Heart left ventricle (tissue), 16 donors: ENCODE measurements at regions not wholly inside any gene's neighbourhood (a gene's known extent, or its start where the extent isn't known, plus 50 kb on each side); places are given as distances from the start of the nearest gene placed in this dataset.

ENCODE experiments used
- ATAC-seq, 4 donors: fragments of 200-7000 bp; cut with Tn5 transposase; one replicate each; pipeline ENCODE4 v1.9.1; 2020 to 2022; ENCODE audit warnings: moderate library complexity in 4 of 4, mild to moderate bottlenecking in 3 of 4, moderate number of reproducible peaks in 1 of 4
- DNase-seq, 5 donors: peaks; one replicate each; pipeline ENCODE4 v3.0.0-alpha.2; 2020
- H3K27ac ChIP-seq, 12 donors: fragments of 200-600 bp; sonication (generic) in 4 of 12; one replicate each; pipeline versions ENCODE4 v1.5.0 to v1.8.0; 2016 to 2022; ENCODE audit warnings: mild to moderate bottlenecking in 2 of 12
- H3K27me3 ChIP-seq, 9 donors: fragments of 200-600 bp; sonication (generic) in 2 of 9; one replicate each; pipeline versions ENCODE4 v1.5.1 to v1.8.0; 2016 to 2022; ENCODE audit warnings: mild to moderate bottlenecking in 3 of 9
- H3K36me3 ChIP-seq, 9 donors: fragments of 200-600 bp; sonication (generic) in 2 of 9; one replicate each; pipeline versions ENCODE4 v1.5.0 to v1.8.0; 2018 to 2022; ENCODE audit warnings: mild to moderate bottlenecking in 2 of 9
- H3K4me1 ChIP-seq, 12 donors: fragments of 200-600 bp; sonication (generic) in 4 of 12; one replicate each; pipeline versions ENCODE4 v1.5.0 to v1.8.0; 2016 to 2022; ENCODE audit warnings: mild to moderate bottlenecking in 3 of 12
- H3K4me3 ChIP-seq, 12 donors: fragments of 200-600 bp; sonication (generic) in 4 of 12; one replicate each; pipeline versions ENCODE4 v1.5.0 to v1.8.0; 2017 to 2022; ENCODE audit warnings: mild to moderate bottlenecking in 9 of 12, moderate library complexity in 4 of 12
- H3K9me3 ChIP-seq, 12 donors: fragments of 200-600 bp; sonication (generic) in 4 of 12; one replicate each; pipeline versions ENCODE4 v1.5.0 to v1.8.0; 2016 to 2022; ENCODE audit warnings: mild to moderate bottlenecking in 1 of 12
- POLR2A ChIP-seq, 2 donors: fragments of 450-650 bp; IDR thresholded peaks; one replicate each; pipeline ENCODE4 v1.6.1; 2017; ENCODE audit warnings: antibody characterized with exemption in 2 of 2, mild to moderate bottlenecking in 2 of 2, moderate library complexity in 2 of 2
- WGBS, 4 donors: extraction: QIAGEN DNeasy Blood & Tissue Kit in 2 of 4; methylation state at CpG; one replicate each; pipeline versions ENCODE4 v1.1.5 to v1.1.7; 2013 to 2018; 5-methylcytosine and 5-hydroxymethylcytosine counted together
- intact Hi-C, 10 donors: fragments of 100-400 bp; cut with DNase I; formaldehyde crosslinking; loops; one replicate each; pipeline versions ENCODE4 v1.11.1 to v1.14.2; 2022
- TF ChIP-seq, protein P1 (sequence below), 12 donors: fragments of 200-600 bp; sonication (generic) in 4 of 12; IDR thresholded peaks; one replicate each; pipeline versions ENCODE4 v1.5.0 to v1.8.0; 2018 to 2022; ENCODE audit warnings: antibody characterized with exemption in 12 of 12, mild to moderate bottlenecking in 5 of 12
- donor health status: ischemic (EF 13 %, LVEDD 7.1; RV severe dilation, severe dysfunction).
- donor health status: healthy with polysubstance abuse.
- donor health status: DM: no; HTN: yes; CAD: no.
- donor health status: DM: no; HTN: no; CAD: no.
- donor health status: ischemic (EF 25% LVEDD 6.9; RV normal size, moderate dysfunction).
- donor health status: ischemic (EF 25% LVEDD 5.7; RV mildly dilated, moderate dysfunction).
- donor health status: healthy.
- donor health status: DM: yes; HTN: yes; CAD: no.
- donor health status: ischemic (EF 35%, LVEDD 5.7; RV mildly dilated, moderate dysfunction).
- donor health status: nonischemic (EF 11% LVEDD 7.7; RV severe dilation, severe dysfunction).
- donor health status: DM: yes; HTN: yes; CAD: no.
- donor health status: PGD.
- donor health status: ischemic (EF 29% LVEDD 5.4; RV normal size, mild dysfunction).
- donor health status: nonischemic (EF 23%, LVEDD 6.1; RV moderate dilation, normal function).

DNA sequence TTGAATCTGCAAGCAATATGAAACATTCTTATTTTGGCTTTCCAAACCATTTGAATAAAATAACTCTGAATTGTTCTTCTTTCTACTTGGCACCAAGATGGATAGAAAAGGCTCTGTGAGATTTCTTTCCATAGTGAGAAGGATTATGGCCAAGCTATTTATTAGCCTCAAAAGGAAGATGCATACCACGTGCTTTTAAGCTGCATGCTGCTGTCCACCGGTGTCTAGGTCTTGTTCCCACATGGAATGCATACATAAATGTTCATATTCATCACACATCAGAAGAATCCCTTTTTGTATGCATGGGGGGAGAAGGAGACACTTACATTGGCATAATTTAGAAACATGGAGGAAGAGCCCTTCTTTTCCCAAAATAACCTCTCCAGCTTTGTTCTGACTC lies 273.4 kb downstream of the FAM76B start:
- H3K4me3 ChIP-seq: no peak overlapping the region
- 78 to 84% (median 83%) methylated on average over 2 of the region's 2 CpGs for WGBS, 4 donors
- H3K4me1 ChIP-seq: peaks cover 0 to 23% (median 2%) of the 10 kb centered on the region in 12 donors
- TF ChIP-seq, protein P1, sequence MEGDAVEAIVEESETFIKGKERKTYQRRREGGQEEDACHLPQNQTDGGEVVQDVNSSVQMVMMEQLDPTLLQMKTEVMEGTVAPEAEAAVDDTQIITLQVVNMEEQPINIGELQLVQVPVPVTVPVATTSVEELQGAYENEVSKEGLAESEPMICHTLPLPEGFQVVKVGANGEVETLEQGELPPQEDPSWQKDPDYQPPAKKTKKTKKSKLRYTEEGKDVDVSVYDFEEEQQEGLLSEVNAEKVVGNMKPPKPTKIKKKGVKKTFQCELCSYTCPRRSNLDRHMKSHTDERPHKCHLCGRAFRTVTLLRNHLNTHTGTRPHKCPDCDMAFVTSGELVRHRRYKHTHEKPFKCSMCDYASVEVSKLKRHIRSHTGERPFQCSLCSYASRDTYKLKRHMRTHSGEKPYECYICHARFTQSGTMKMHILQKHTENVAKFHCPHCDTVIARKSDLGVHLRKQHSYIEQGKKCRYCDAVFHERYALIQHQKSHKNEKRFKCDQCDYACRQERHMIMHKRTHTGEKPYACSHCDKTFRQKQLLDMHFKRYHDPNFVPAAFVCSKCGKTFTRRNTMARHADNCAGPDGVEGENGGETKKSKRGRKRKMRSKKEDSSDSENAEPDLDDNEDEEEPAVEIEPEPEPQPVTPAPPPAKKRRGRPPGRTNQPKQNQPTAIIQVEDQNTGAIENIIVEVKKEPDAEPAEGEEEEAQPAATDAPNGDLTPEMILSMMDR (IDR thresholded peaks at IDR 0.05): no peak
- no peak for TF ChIP-seq POLR2A (IDR thresholded peaks at IDR 0.05)
- intact Hi-C loops: no loop called here
- no peaks in the 10 kb centered on the region for H3K36me3 ChIP-seq
- no peaks in the 10 kb centered on the region for H3K9me3 ChIP-seq
- no peaks in the 10 kb centered on the region for H3K27me3 ChIP-seq
- no peak overlapping the region for H3K27ac ChIP-seq
- ATAC-seq: no peak
- no peak for DNase-seq

DNA sequence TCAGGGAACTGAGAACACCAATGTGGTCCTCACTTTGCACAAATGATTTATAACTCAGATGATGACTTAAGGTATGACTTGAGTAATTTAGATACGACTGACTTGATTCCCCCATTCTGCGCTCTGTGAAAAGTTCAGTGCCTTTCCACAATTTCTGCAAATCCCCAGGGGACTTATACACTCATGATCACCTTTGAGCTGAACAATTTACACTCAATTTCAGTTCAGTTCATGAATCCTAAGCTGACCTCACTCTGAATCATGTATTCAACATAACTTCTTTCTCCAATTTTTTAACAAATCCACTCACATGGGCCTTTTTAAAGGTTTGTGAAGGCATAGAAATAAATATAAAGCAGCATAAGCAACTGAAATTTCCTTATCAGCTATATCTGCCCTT lies 274.2 kb downstream of the FAM76B start:
- Histone ChIP-seq H3K27ac (no peak overlapping the region), H3K4me3 (no peak overlapping the region), H3K9me3 (no peaks in the 10 kb centered on the region), H3K36me3 (no peaks in the 10 kb centered on the region), H3K27me3 (no peaks in the 10 kb centered on the region), H3K4me1 (peaks cover 0 to 23% (median 2%) of the 10 kb centered on the region in 12 donors)
- intact Hi-C loops: no loop called here
- ATAC-seq (no peak), DNase-seq (no peak)
- 89 to 98% (median 93%) methylated on average over 2 of the region's 2 CpGs for WGBS, 4 donors
- TF ChIP-seq, protein P1 (IDR thresholded peaks at IDR 0.05): no peak
- no peak for TF ChIP-seq POLR2A (IDR thresholded peaks at IDR 0.05)

DNA sequence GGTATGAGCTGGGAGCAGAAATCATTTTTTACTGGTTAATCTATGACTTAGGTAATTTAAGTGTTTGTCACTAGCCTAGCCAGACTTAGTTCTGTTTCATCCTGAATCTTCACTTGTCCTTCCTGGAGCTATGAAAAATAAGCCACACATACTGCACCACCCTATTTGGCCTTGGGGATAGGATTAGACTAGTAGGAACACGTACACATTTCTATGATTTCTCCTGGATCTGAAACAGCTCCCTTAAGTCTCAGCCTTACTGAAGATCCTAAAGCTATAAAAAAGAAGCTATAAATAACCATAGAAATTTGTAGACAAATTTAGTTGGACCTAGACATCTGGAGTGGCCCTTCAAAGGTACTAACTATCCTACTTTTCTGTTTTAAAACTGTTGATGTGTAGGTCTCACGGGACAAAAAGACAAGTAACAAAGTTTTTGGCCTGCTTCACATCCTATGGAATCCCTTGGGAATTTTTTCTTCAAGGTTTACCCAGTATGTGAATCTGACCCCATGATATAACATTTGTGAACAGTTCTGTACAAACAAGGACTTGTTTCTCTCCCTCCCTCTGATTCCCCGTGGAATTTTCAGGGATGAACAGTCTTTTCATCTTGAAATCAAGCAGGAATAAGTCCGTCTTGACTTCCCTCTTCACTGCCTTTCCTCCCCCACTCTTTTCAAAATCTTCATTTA lies 275.0 kb downstream of the FAM76B start:
- peaks cover 0 to 23% (median 2%) of the 10 kb centered on the region in 12 donors for H3K4me1 ChIP-seq
- intact Hi-C loops: loop anchor here in 1 of 10 donors (5.0 kb wide), 1 partner anchor 193 kb away; no protein-coding TSS in a partner anchor
- H3K27me3 ChIP-seq: no peaks in the 10 kb centered on the region
- no peak overlapping the region for H3K4me3 ChIP-seq
- TF ChIP-seq, protein P1 (IDR thresholded peaks at IDR 0.05): no peak
- TF ChIP-seq POLR2A (IDR thresholded peaks at IDR 0.05): no peak
- ATAC-seq (peak in 2 of 4 donors; percentile 11 to 37), DNase-seq (no peak)
- no peaks in the 10 kb centered on the region for H3K9me3 ChIP-seq
- 58 to 68% (median 62%) methylated on average over 4 of the region's 4 CpGs for WGBS, 4 donors
- H3K27ac ChIP-seq: peak overlapping the region in 1 of 12 donors; percentile 17
- H3K36me3 ChIP-seq: no peaks in the 10 kb centered on the region

DNA sequence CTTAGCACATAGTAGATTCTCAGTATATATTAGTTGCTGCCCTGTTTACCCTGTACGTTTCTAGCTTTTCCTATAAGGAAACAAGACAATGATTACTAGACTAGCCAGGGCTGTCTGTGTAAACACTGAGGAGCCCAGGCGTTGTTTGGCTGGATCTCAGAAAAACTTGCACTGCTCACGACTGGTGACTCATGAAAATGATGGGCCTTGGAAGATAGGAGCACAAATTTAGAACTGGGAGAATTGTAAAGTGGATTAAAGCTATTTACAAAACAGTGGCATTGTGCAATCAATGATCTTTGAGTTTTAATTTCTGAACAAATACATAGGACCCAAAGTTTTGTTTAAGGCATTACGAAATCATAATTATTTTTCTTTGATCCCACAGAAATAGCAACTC lies 276.9 kb downstream of the FAM76B start:
- Histone ChIP-seq H3K4me1 (peaks cover 0 to 32% (median 2%) of the 10 kb centered on the region in 12 donors), H3K4me3 (no peak overlapping the region), H3K27me3 (no peaks in the 10 kb centered on the region), H3K27ac (peak overlapping the region in 5 of 12 donors; percentile 7 to 48 (median 40)), H3K36me3 (no peaks in the 10 kb centered on the region), H3K9me3 (no peaks in the 10 kb centered on the region)
- intact Hi-C loops: loop anchor here in 1 of 10 donors (5.0 kb wide), 1 partner anchor 195 kb away; no protein-coding TSS in a partner anchor
- WGBS, 4 donors: 32 to 44% (median 37%) methylated on average over 4 of the region's 4 CpGs
- DNase-seq (peak in 3 of 5 donors; percentile 36 to 47 (median 38)), ATAC-seq (peak; percentile 45 to 89 (median 74))
- TF ChIP-seq POLR2A (IDR thresholded peaks at IDR 0.05): no peak
- TF ChIP-seq, protein P1 (IDR thresholded peaks at IDR 0.05): no peak
